Mucosa of rectum (tissue), 2 donors: ENCODE measurements at regions not wholly inside any gene's neighbourhood (a gene's known extent, or its start where the extent isn't known, plus 50 kb on each side); places are given as distances from the start of the nearest gene placed in this dataset.

Experiments used
- H3K27ac ChIP-seq, 2 donors: one replicate each; pipeline ENCODE4 v1.7.0; 2013; ENCODE audit warnings: inconsistent platforms in 2 of 2, low read depth in 2 of 2, low read length in 2 of 2
- H3K27me3 ChIP-seq, 2 donors: one replicate each; pipeline ENCODE4 v1.7.0; 2013; ENCODE audit warnings: low read length in 2 of 2; ENCODE audit not compliant: control insufficient read depth in 2 of 2, insufficient read depth in 2 of 2
- H3K36me3 ChIP-seq, 2 donors: one replicate each; pipeline ENCODE4 v1.7.0; 2013; ENCODE audit warnings: low read length in 2 of 2; ENCODE audit not compliant: control insufficient read depth in 2 of 2, insufficient read depth in 2 of 2
- H3K4me1 ChIP-seq, 2 donors: one replicate each; pipeline ENCODE4 v1.7.0; 2013; ENCODE audit warnings: low read length in 2 of 2, mild to moderate bottlenecking in 1 of 2; ENCODE audit not compliant: control insufficient read depth in 2 of 2, insufficient read depth in 2 of 2
- H3K4me3 ChIP-seq, 2 donors: one replicate each; pipeline ENCODE4 v1.7.0; 2013; ENCODE audit warnings: low read length in 2 of 2
- H3K9ac ChIP-seq, 2 donors: one replicate each; pipeline ENCODE4 v1.7.0; 2013; ENCODE audit warnings: low read length in 2 of 2, low read depth in 1 of 2, mild to moderate bottlenecking in 1 of 2
- H3K9me3 ChIP-seq, 2 donors: one replicate each; pipeline ENCODE4 v1.7.0; 2013; ENCODE audit warnings: low read length in 2 of 2; ENCODE audit not compliant: control insufficient read depth in 2 of 2
- donor health status: healthy.
- donor health status: Normal muscosa, but diverticular disease.

DNA sequence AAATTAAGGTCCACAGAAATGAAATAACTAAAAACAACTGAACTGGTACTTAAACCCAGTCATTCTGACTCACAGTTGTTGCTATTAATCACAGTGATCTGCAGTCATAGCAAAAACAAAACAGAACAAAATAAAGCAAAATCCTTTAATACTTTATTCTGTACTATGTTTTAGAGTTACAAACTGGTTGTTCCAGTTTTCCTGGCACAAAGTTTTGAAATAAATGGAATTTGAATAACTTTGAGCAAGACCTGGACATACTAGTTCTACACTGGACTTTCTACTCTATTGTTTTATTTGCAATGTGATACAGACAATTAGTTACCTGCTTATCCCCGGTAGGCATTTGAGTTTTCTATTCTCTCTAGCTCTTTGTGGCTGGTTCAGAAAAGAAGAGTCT lies 147.9 kb downstream of the DMRT2 start:
- Histone ChIP-seq H3K27me3 (no peaks in the 10 kb centered on the region), H3K9me3 (no peaks in the 10 kb centered on the region), H3K27ac (no peak overlapping the region), H3K4me1 (no peaks in the 10 kb centered on the region), H3K4me3 (no peak overlapping the region), H3K9ac (no peak overlapping the region), H3K36me3 (no peaks in the 10 kb centered on the region)

DNA sequence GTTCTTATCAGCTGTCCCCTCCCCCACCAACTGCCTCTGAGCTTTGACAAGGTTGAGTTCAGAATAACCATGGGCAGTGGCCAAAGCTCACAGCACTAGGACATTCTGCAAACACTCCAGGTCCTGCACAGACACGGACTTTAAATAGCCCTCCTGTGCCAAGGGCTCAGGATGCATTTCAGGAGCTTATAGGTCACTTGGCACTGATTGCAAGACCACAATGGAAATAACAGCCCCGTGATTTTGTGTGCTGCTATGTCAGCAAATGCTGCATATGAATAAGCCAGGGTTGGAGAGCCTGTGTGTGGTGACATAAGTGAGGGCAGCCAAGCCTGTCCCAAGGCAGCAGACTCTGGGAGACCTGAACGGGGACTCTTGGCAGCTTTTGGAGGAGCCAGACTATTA lies 150.7 kb downstream of the DMRT2 start:
- Histone ChIP-seq H3K9me3 (no peaks in the 10 kb centered on the region), H3K27ac (no peak overlapping the region), H3K27me3 (no peaks in the 10 kb centered on the region), H3K4me3 (no peak overlapping the region), H3K4me1 (no peaks in the 10 kb centered on the region), H3K9ac (no peak overlapping the region), H3K36me3 (no peaks in the 10 kb centered on the region)

GRCh38 chr9:1201262-1201661 lies 151.1 kb downstream of the DMRT2 start:
- Histone ChIP-seq H3K36me3 (no peaks in the 10 kb centered on the region), H3K4me1 (no peaks in the 10 kb centered on the region), H3K4me3 (no peak overlapping the region), H3K9ac (no peak overlapping the region), H3K27ac (no peak overlapping the region), H3K9me3 (no peaks in the 10 kb centered on the region), H3K27me3 (no peaks in the 10 kb centered on the region)

DNA sequence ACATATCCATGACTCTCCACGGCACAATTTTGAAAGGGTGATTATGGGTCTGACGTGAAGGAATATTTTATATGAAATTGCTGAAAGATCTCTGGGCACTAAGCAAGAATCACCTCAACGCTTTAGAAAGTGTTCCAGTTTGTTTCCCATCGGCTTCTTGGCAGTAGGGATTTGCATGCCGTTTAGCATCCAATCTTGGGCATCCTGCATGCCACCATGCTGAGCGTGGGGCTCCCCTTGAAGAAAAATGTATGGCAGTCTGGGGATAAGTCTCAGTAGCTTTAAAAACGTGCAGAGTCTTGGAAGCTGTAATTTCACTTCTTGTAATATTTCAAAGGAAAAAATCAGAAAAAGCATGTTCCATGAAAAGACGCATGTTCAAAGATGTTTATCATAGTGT lies 151.7 kb downstream of the DMRT2 start:
- no peaks in the 10 kb centered on the region for H3K27me3 ChIP-seq
- H3K27ac ChIP-seq = no peak overlapping the region
- H3K9me3 ChIP-seq = no peaks in the 10 kb centered on the region
- no peak overlapping the region for H3K9ac ChIP-seq
- H3K36me3 ChIP-seq = no peaks in the 10 kb centered on the region
- H3K4me3 ChIP-seq = no peak overlapping the region
- H3K4me1 ChIP-seq = no peaks in the 10 kb centered on the region

- no peaks in the 10 kb centered on the region for H3K36me3 ChIP-seq
- no peak overlapping the region for H3K4me3 ChIP-seq
- H3K9me3 ChIP-seq = no peaks in the 10 kb centered on the region
- no peak overlapping the region for H3K9ac ChIP-seq
- H3K27me3 ChIP-seq = no peaks in the 10 kb centered on the region
- H3K4me1 ChIP-seq = no peaks in the 10 kb centered on the region
- no peak overlapping the region for H3K27ac ChIP-seq
These were observed 152.5 kb downstream of the DMRT2 start for GRCh38 chr9:1202512-1203280.

- H3K9ac ChIP-seq = no peak overlapping the region
- H3K4me3 ChIP-seq = no peak overlapping the region
- no peak overlapping the region for H3K27ac ChIP-seq
- no peaks in the 10 kb centered on the region for H3K36me3 ChIP-seq
- H3K4me1 ChIP-seq = no peaks in the 10 kb centered on the region
- H3K9me3 ChIP-seq = no peaks in the 10 kb centered on the region
- H3K27me3 ChIP-seq = no peaks in the 10 kb centered on the region
These were observed 157.5 kb downstream of the DMRT2 start for GRCh38 chr9:1207686-1208085.

- H3K27ac ChIP-seq = no peak overlapping the region
- no peaks in the 10 kb centered on the region for H3K27me3 ChIP-seq
- H3K4me3 ChIP-seq = no peak overlapping the region
- no peaks in the 10 kb centered on the region for H3K9me3 ChIP-seq
- no peak overlapping the region for H3K9ac ChIP-seq
- H3K36me3 ChIP-seq = no peaks in the 10 kb centered on the region
- no peaks in the 10 kb centered on the region for H3K4me1 ChIP-seq
These were observed 158.0 kb downstream of the DMRT2 start for GRCh38 chr9:1208157-1208556.

- no peak overlapping the region for H3K4me3 ChIP-seq
These were observed 160.8 kb downstream of the DMRT2 start for GRCh38 chr9:1210954-1211353.

DNA sequence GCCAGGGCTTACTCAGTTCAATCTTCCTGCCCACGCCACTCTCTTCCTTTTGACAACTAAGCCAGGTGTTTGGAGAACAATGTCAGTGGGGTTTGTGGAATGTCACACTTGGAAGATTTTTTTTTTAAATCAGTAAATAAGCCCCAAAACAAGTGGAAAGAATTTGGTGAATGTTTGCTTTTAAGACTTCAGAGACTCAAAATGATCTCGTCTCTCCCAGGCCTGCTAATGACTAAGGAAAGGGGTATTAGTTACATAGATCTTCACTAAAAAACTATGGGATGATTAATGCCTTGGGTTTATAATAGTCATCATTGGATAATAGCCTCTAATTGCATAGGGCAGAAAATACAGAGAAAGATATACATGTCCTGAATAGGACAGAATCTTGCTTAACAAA lies 166.4 kb downstream of the DMRT2 start:
- no peaks in the 10 kb centered on the region for H3K9me3 ChIP-seq
- H3K4me1 ChIP-seq = no peaks in the 10 kb centered on the region
- no peak overlapping the region for H3K27ac ChIP-seq
- H3K4me3 ChIP-seq = no peak overlapping the region
- no peaks in the 10 kb centered on the region for H3K36me3 ChIP-seq
- H3K27me3 ChIP-seq = no peaks in the 10 kb centered on the region
- no peak overlapping the region for H3K9ac ChIP-seq

More at GRCh38 chr9:1210954-1211353, 160.8 kb downstream of the DMRT2 start:
- H3K9ac ChIP-seq = no peak overlapping the region
- H3K4me1 ChIP-seq = no peaks in the 10 kb centered on the region
- H3K27ac ChIP-seq = no peak overlapping the region
- H3K36me3 ChIP-seq = no peaks in the 10 kb centered on the region
- H3K27me3 ChIP-seq = no peaks in the 10 kb centered on the region
- H3K9me3 ChIP-seq = no peaks in the 10 kb centered on the region

DNA sequence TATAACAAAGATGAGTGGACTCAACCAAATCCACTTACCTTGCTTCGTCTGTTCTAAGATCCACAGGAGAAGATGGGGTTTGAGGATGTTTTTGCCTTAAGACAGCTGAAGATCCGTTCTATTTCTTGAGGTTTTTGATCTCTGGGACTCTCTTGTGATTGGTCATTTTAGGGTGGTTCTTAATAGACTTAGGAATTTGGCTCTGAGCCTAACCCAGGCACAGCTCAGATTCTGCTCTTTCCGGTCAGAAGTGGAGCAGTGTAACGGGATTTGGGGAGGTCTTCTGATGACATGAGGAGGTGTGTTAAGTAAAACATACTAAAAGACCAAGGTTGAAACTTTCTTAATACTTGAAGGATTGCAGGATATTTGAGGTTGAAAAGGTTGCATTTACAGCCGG lies 166.9 kb downstream of the DMRT2 start:
- Histone ChIP-seq H3K27me3 (no peaks in the 10 kb centered on the region), H3K9ac (no peak overlapping the region), H3K4me3 (no peak overlapping the region), H3K36me3 (no peaks in the 10 kb centered on the region), H3K4me1 (no peaks in the 10 kb centered on the region), H3K27ac (no peak overlapping the region), H3K9me3 (no peaks in the 10 kb centered on the region)
